Esophagus muscularis mucosa (tissue), 4 donors: ENCODE measurements at regions not wholly inside any gene's neighbourhood (a gene's known extent, or its start where the extent isn't known, plus 50 kb on each side); places are given as distances from the start of the nearest gene placed in this dataset.

Source experiments
- DNase-seq: peaks from one replicate; pipeline ENCODE4 v3.0.0-alpha.2; 2017; ENCODE audit errors: extremely low spot score
- H3K27ac ChIP-seq, 4 donors: fragments of 200-600 bp; sonication (generic); replicated peaks in 1 of 4; 1 replicate in 3 of 4; 2 replicates in 1 of 4; pipeline ENCODE4 v1.5.1; 2016 to 2019; ENCODE audit warnings: mild to moderate bottlenecking in 1 of 4
- H3K27me3 ChIP-seq, 4 donors: fragments of 200-600 bp; sonication (generic); one replicate each; pipeline versions ENCODE4 v1.5.1 to v1.6.0; 2016 to 2019
- H3K36me3 ChIP-seq, 4 donors: fragments of 200-600 bp; sonication (generic); one replicate each; pipeline ENCODE4 v1.5.1; 2016 to 2019
- H3K4me1 ChIP-seq, 4 donors: fragments of 200-600 bp; sonication (generic); one replicate each; pipeline ENCODE4 v1.5.1; 2016 to 2019
- H3K4me3 ChIP-seq, 4 donors: fragments of 200-600 bp; sonication (generic); 1 replicate in 2 of 4; 2 replicates in 2 of 4; pipeline ENCODE4 v1.5.1; 2016 to 2019; ENCODE audit warnings: mild to moderate bottlenecking in 4 of 4, moderate library complexity in 1 of 4
- H3K9me3 ChIP-seq, 4 donors: fragments of 200-600 bp; sonication (generic); 1 replicate in 3 of 4; 2 replicates in 1 of 4; pipeline ENCODE4 v1.5.1; 2016 to 2019
- EP300 ChIP-seq: sonication (generic); formaldehyde crosslinking; IDR thresholded peaks from one replicate; pipeline ENCODE4 v1.6.1; 2017; ENCODE audit warnings: antibody characterized with exemption
- POLR2A ChIP-seq: fragments of 450-650 bp; IDR thresholded peaks from one replicate; pipeline ENCODE4 v1.6.1; 2017; ENCODE audit warnings: antibody characterized with exemption, moderate library complexity, mild to moderate bottlenecking, low read depth
- POLR2AphosphoS5 ChIP-seq, 2 donors: sonication (generic); formaldehyde crosslinking; IDR thresholded peaks; one replicate each; pipeline ENCODE4 v1.6.1; 2017; ENCODE audit warnings: antibody characterized with exemption in 2 of 2
- WGBS: methylation state at CpG from one replicate; pipeline ENCODE4 v1.1.5; 2018; 5-methylcytosine and 5-hydroxymethylcytosine counted together
- intact Hi-C: fragments of 100-400 bp; cut with DNase I; formaldehyde crosslinking; loops from one replicate; pipeline ENCODE4 v1.15.1; 2023
- TF ChIP-seq, protein P1 (sequence below), 3 experiments: fragments of 200-600 bp in 2 of 3; fragments of 450-650 bp in 1 of 3; sonication (generic) in 2 of 3; IDR thresholded peaks; one replicate each; pipeline ENCODE4 v1.5.1; 2017 to 2019; ENCODE audit warnings: antibody characterized with exemption in 3 of 3, mild to moderate bottlenecking in 2 of 3, moderate library complexity in 1 of 3

DNA sequence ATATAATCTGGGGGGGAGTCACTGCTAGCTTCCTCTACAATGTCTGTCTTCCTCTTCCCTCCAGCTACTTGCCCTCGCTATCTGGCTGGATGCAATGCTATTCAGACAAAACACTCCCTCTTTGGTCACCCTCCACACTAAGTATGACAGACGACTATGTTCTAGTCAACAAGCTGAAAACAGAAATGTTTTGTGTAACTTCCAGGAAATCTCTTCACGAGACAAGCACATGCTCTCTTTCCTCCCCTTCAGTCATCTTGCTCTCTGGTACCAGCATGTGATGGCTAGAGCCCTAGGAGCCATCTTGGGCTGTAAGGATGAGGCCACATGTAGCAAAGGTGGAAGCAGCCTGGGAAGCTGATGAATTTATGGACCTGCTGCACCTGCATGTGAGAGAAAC, 151.3 kb downstream of the ARRDC4 start:
- WGBS: 75% methylated on average over 3 of the region's 3 CpGs
- Histone ChIP-seq H3K4me3 (no peak overlapping the region), H3K27me3 (no peaks in the 10 kb centered on the region), H3K36me3 (no peaks in the 10 kb centered on the region), H3K27ac (no peak overlapping the region), H3K9me3 (no peaks in the 10 kb centered on the region), H3K4me1 (no peaks in the 10 kb centered on the region)
- intact Hi-C loops: no loop called here
- TF ChIP-seq, protein P1, sequence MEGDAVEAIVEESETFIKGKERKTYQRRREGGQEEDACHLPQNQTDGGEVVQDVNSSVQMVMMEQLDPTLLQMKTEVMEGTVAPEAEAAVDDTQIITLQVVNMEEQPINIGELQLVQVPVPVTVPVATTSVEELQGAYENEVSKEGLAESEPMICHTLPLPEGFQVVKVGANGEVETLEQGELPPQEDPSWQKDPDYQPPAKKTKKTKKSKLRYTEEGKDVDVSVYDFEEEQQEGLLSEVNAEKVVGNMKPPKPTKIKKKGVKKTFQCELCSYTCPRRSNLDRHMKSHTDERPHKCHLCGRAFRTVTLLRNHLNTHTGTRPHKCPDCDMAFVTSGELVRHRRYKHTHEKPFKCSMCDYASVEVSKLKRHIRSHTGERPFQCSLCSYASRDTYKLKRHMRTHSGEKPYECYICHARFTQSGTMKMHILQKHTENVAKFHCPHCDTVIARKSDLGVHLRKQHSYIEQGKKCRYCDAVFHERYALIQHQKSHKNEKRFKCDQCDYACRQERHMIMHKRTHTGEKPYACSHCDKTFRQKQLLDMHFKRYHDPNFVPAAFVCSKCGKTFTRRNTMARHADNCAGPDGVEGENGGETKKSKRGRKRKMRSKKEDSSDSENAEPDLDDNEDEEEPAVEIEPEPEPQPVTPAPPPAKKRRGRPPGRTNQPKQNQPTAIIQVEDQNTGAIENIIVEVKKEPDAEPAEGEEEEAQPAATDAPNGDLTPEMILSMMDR (IDR thresholded peaks at IDR 0.05): no peak
- no peak for TF ChIP-seq POLR2A
- TF ChIP-seq EP300: no peak
- no peak for TF ChIP-seq POLR2AphosphoS5 (IDR thresholded peaks at IDR 0.05)
- no peak for DNase-seq

DNA sequence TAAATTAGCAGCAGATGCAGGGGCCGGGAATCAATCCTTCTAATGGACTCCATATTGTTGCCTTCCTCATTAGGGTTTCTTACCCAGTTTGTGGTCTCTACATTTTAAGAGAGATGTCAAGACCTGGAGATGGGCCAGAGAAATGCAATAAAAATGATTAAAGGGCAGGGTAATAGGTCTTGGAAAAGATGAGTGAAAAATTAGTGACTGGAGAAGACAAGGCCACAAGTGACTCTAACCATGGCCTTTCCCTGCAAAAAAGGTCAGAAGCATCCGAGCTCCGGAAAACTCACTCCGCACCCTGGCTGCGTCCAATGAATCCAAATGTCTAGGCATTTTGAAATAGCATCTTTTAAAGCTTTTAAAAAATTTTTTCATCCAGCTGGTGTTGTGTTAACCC, 152.8 kb downstream of the ARRDC4 start:
- no peak overlapping the region for H3K27ac ChIP-seq
- no peak for DNase-seq
- 86% methylated on average over 5 of the region's 5 CpGs for WGBS
- H3K4me3 ChIP-seq: no peak overlapping the region
- H3K27me3 ChIP-seq: no peaks in the 10 kb centered on the region
- TF ChIP-seq, protein P1 (IDR thresholded peaks at IDR 0.05): no peak
- no peak for TF ChIP-seq EP300
- TF ChIP-seq POLR2A: no peak
- no peak for TF ChIP-seq POLR2AphosphoS5 (IDR thresholded peaks at IDR 0.05)
- no peaks in the 10 kb centered on the region for H3K36me3 ChIP-seq
- H3K4me1 ChIP-seq: no peaks in the 10 kb centered on the region
- no peaks in the 10 kb centered on the region for H3K9me3 ChIP-seq
- intact Hi-C loops: no loop called here

DNA sequence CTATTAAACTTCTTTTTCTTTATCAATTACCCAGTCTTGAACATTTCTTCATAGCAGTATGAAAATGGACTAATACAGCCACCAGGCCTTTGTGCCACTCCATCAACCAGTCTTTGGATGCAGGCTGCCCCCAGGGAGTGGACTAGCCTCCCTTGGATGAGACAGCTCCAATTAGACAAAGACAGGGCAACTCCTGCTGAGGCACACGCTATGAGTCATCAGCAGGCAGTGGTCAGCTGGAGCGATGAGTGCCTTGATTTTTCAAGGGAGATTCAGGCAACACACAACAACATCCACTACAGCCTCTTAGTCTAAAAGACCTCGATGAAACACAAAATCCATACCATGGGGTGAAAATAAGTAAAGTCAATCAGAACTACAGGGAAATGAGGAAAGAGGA, 160.1 kb downstream of the ARRDC4 start:
- TF ChIP-seq EP300: no peak
- TF ChIP-seq, protein P1 (IDR thresholded peaks at IDR 0.05): no peak
- no peak for TF ChIP-seq POLR2AphosphoS5 (IDR thresholded peaks at IDR 0.05)
- TF ChIP-seq POLR2A: no peak
- H3K9me3 ChIP-seq: no peaks in the 10 kb centered on the region
- H3K27ac ChIP-seq: no peak overlapping the region
- H3K4me3 ChIP-seq: no peak overlapping the region
- H3K4me1 ChIP-seq: no peaks in the 10 kb centered on the region
- no peaks in the 10 kb centered on the region for H3K36me3 ChIP-seq
- no peak for DNase-seq
- intact Hi-C loops: no loop called here
- peaks cover 0 to 4% (median 0%) of the 10 kb centered on the region in 4 donors for H3K27me3 ChIP-seq
- WGBS: 86% methylated on average over 3 of the region's 3 CpGs

DNA sequence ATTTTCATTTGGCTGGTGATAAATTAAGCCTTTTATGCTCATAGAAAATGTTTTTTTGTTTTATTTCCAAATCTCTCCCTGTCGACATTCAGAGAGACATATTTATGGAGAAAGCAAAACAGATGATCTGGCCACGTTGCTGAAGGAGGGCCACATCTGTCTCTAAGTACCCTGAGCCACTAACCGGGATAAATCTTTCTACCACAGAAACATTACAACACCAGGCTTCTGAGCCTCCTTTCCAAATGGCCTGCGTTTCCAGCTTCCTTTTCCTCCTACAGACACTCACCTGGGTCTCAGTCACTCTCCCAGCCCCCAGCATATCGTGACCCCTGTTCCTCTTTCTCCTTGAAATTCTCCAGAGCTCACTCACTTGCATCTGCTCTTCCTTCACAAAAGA, 161.0 kb downstream of the ARRDC4 start:
- Histone ChIP-seq H3K27ac (no peak overlapping the region), H3K4me1 (no peaks in the 10 kb centered on the region), H3K27me3 (peaks cover 0 to 5% (median 0%) of the 10 kb centered on the region in 4 donors), H3K9me3 (no peaks in the 10 kb centered on the region), H3K36me3 (no peaks in the 10 kb centered on the region), H3K4me3 (no peak overlapping the region)
- DNase-seq: no peak
- WGBS: 39% methylated on average over 5 of the region's 5 CpGs
- intact Hi-C loops: no loop called here
- no peak for TF ChIP-seq EP300
- no peak for TF ChIP-seq POLR2A
- TF ChIP-seq POLR2AphosphoS5 (IDR thresholded peaks at IDR 0.05): no peak
- TF ChIP-seq, protein P1 (IDR thresholded peaks at IDR 0.05): no peak

DNA sequence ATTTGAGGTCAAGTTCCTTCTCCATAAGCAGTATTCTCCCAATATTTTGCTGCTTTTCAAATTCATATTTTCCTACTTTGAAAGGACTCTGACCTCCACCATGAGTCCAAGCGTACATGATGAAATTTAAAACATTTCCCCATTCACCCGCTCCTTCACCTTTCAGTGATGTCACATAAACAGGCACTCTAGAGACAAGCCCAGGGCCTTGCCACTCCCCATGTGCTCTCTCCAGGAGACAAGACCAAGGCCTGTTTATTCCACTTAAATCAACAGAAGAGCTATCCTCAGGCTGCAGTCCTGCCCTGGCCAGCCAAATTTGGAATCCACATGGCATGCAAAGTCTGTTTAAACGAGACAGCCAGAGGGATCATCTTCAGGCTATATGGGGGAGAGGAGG, 161.5 kb downstream of the ARRDC4 start:
- TF ChIP-seq POLR2A: no peak
- TF ChIP-seq, protein P1 (IDR thresholded peaks at IDR 0.05): no peak
- Histone ChIP-seq H3K4me1 (no peaks in the 10 kb centered on the region), H3K4me3 (no peak overlapping the region), H3K9me3 (no peaks in the 10 kb centered on the region), H3K36me3 (no peaks in the 10 kb centered on the region), H3K27me3 (peaks cover 0 to 5% (median 0%) of the 10 kb centered on the region in 4 donors), H3K27ac (no peak overlapping the region)
- intact Hi-C loops: no loop called here
- 64% methylated on average over 3 of the region's 3 CpGs for WGBS
- no peak for DNase-seq
